CD14-positive monocyte (primary cell): ENCODE measurements at regions not wholly inside any gene's neighbourhood (a gene's known extent, or its start where the extent isn't known, plus 50 kb on each side); places are given as distances from the start of the nearest gene placed in this dataset.

Experiments
- DNase-seq, 3 donors: peaks; one replicate each; pipeline ENCODE4 v3.0.0-alpha.2; 2011 to 2022
- H2AFZ ChIP-seq: 2 replicates; pipeline ENCODE4 v1.6.0; 2012; ENCODE audit warnings: mild to moderate bottlenecking, low read depth, low read length, inconsistent platforms; ENCODE audit not compliant: insufficient read depth, poor library complexity, severe bottlenecking
- H3K27ac ChIP-seq, 2 donors: 1 replicate in 1 of 2; 2 replicates in 1 of 2; pipeline ENCODE4 v1.5.1; 2012 to 2013; ENCODE audit warnings: low read length in 2 of 2, control low read depth in 1 of 2, inconsistent platforms in 1 of 2, low read depth in 1 of 2, mild to moderate bottlenecking in 1 of 2
- H3K27me3 ChIP-seq, 2 donors: one replicate each; pipeline versions ENCODE4 v1.6.0 to v1.6.1; 2011 to 2013; ENCODE audit warnings: low read length in 2 of 2; ENCODE audit not compliant: control insufficient read depth in 2 of 2, insufficient read depth in 2 of 2
- H3K36me3 ChIP-seq, 2 donors: replicated peaks in 1 of 2; 1 replicate in 1 of 2; 2 replicates in 1 of 2; pipeline versions ENCODE4 v1.5.1 to v1.6.1; 2012 to 2013; ENCODE audit warnings: low read length in 2 of 2, control low read depth in 1 of 2, inconsistent platforms in 1 of 2, mild to moderate bottlenecking in 1 of 2; ENCODE audit not compliant: insufficient read depth in 2 of 2, control insufficient read depth in 1 of 2
- H3K4me1 ChIP-seq, 2 donors: 1 replicate in 1 of 2; 2 replicates in 1 of 2; pipeline versions ENCODE4 v1.5.1 to v1.6.1; 2012 to 2013; ENCODE audit warnings: low read length in 2 of 2, control low read depth in 1 of 2, inconsistent platforms in 1 of 2, mild to moderate bottlenecking in 1 of 2, moderate library complexity in 1 of 2; ENCODE audit not compliant: insufficient read depth in 2 of 2, control insufficient read depth in 1 of 2
- H3K4me2 ChIP-seq: replicated peaks from 2 replicates; pipeline ENCODE3; 2012; ENCODE audit warnings: low read length, moderate library complexity, mild to moderate bottlenecking; ENCODE audit not compliant: poor library complexity, severe bottlenecking; ENCODE audit errors: extremely low read depth
- H3K4me3 ChIP-seq, 3 experiments: fragments of 200-600 bp in 1 of 3; sonication (generic) in 1 of 3; replicated peaks in 1 of 3; 1 replicate in 2 of 3; 2 replicates in 1 of 3; pipeline ENCODE4 v1.5.1; 2011 to 2013; ENCODE audit warnings: low read length in 3 of 3, mild to moderate bottlenecking in 3 of 3, control low read depth in 2 of 3, low read depth in 2 of 3, inconsistent platforms in 1 of 3, moderate library complexity in 1 of 3
- H3K79me2 ChIP-seq: 2 replicates; pipeline ENCODE4 v1.6.0; 2012; ENCODE audit warnings: mild to moderate bottlenecking, control low read depth, inconsistent platforms, low read length, moderate library complexity; ENCODE audit not compliant: insufficient read depth
- H3K9ac ChIP-seq: 2 replicates; pipeline ENCODE4 v1.6.0; 2017; ENCODE audit warnings: low read length, mild to moderate bottlenecking; ENCODE audit not compliant: insufficient read depth, poor library complexity, severe bottlenecking
- H3K9me3 ChIP-seq, 2 donors: replicated peaks in 1 of 2; 1 replicate in 1 of 2; 2 replicates in 1 of 2; pipeline versions ENCODE4 v1.5.1 to v1.6.1; 2012 to 2013; ENCODE audit warnings: low read length in 2 of 2, control low read depth in 1 of 2; ENCODE audit not compliant: control insufficient read depth in 1 of 2, insufficient read depth in 1 of 2
- H4K20me1 ChIP-seq: 2 replicates; pipeline ENCODE4 v1.6.0; 2012; ENCODE audit warnings: mild to moderate bottlenecking, low read length, control low read depth, moderate library complexity; ENCODE audit not compliant: insufficient read depth
- H3K27ac Mint-ChIP-seq, 7 donors: one replicate each; pipeline ENCODE4 v1.8.0; 2020; ENCODE audit warnings: mild to moderate bottlenecking in 7 of 7, mixed read lengths in 7 of 7, moderate library complexity in 6 of 7, inconsistent platforms in 2 of 7
- H3K27me3 Mint-ChIP-seq, 3 donors: one replicate each; pipeline ENCODE4 v1.8.0; 2021 to 2022; ENCODE audit warnings: low read depth in 3 of 3, mild to moderate bottlenecking in 3 of 3, mixed read lengths in 3 of 3, moderate library complexity in 3 of 3, inconsistent platforms in 1 of 3
- H3K36me3 Mint-ChIP-seq, 2 donors: one replicate each; pipeline ENCODE4 v1.8.0; 2020; ENCODE audit warnings: mixed read lengths in 2 of 2, inconsistent platforms in 1 of 2, mild to moderate bottlenecking in 1 of 2
- H3K4me1 Mint-ChIP-seq: one replicate; pipeline ENCODE4 v1.8.0; 2020; ENCODE audit warnings: mild to moderate bottlenecking, mixed read lengths
- H3K4me3 Mint-ChIP-seq, 2 donors: one replicate each; pipeline ENCODE4 v1.8.0; 2020; ENCODE audit warnings: mild to moderate bottlenecking in 2 of 2, mixed read lengths in 2 of 2, moderate library complexity in 1 of 2
- H3K9me3 Mint-ChIP-seq, 7 donors: one replicate each; pipeline ENCODE4 v1.8.0; 2020 to 2022; ENCODE audit warnings: mixed read lengths in 7 of 7, mild to moderate bottlenecking in 6 of 7, moderate library complexity in 6 of 7, inconsistent platforms in 2 of 7
- CTCF ChIP-seq: fragments of 200-600 bp; IDR thresholded peaks from one replicate; pipeline ENCODE4 v1.8.0; 2022; ENCODE audit warnings: antibody characterized with exemption, mild to moderate bottlenecking
- WGBS: methylation state at CpG from one replicate; pipeline ENCODE4 v1.1.5; 2013; ENCODE audit warnings: missing lambda C conversion rate; ENCODE audit not compliant: insufficient coverage; 5-methylcytosine and 5-hydroxymethylcytosine counted together
- intact Hi-C, 2 donors: fragments of 100-400 bp; cut with micrococcal nuclease; formaldehyde crosslinking; loops; one replicate each; pipeline versions ENCODE4 v1.15.0 to v1.15.1; 2023

GRCh38 chr4:28247805-28248204 is 1387.2 kb downstream of the STIM2 start:
- no peak for TF ChIP-seq CTCF
- Histone ChIP-seq H3K4me3 (no peak overlapping the region), H2AFZ (no peak overlapping the region), H3K79me2 (no peaks in the 10 kb centered on the region), H3K9me3 (no peaks in the 10 kb centered on the region), H4K20me1 (no peaks in the 10 kb centered on the region), H3K27ac (no peak overlapping the region), H3K9ac (no peak overlapping the region), H3K4me1 (no peaks in the 10 kb centered on the region), H3K36me3 (no peaks in the 10 kb centered on the region), H3K4me2 (no peak overlapping the region), H3K27me3 (no peaks in the 10 kb centered on the region)
- H3K4me1 Mint-ChIP-seq = no peaks in the 10 kb centered on the region
- no peaks in the 10 kb centered on the region for H3K36me3 Mint-ChIP-seq
- H3K27me3 Mint-ChIP-seq = no peaks in the 10 kb centered on the region
- WGBS = no CpG with 5 or more reads among the region's 2 CpGs
- intact Hi-C loops = no loop called here
- H3K27ac Mint-ChIP-seq = no peak overlapping the region
- H3K9me3 Mint-ChIP-seq = peaks cover 0 to 7% (median 0%) of the 10 kb centered on the region in 7 donors
- H3K4me3 Mint-ChIP-seq = no peak overlapping the region
- no peak for DNase-seq

- Histone ChIP-seq H4K20me1 (no peaks in the 10 kb centered on the region), H3K4me3 (no peak overlapping the region), H3K79me2 (no peaks in the 10 kb centered on the region), H3K9ac (no peak overlapping the region), H3K27me3 (no peaks in the 10 kb centered on the region), H3K4me2 (no peak overlapping the region), H3K9me3 (no peaks in the 10 kb centered on the region), H2AFZ (no peak overlapping the region), H3K27ac (no peak overlapping the region), H3K36me3 (no peaks in the 10 kb centered on the region), H3K4me1 (no peaks in the 10 kb centered on the region)
- H3K9me3 Mint-ChIP-seq = peaks cover 0 to 7% (median 0%) of the 10 kb centered on the region in 7 donors
- DNase-seq = no peak
- WGBS = 86% methylated on average over 1 of the region's 4 CpGs
- H3K27ac Mint-ChIP-seq = no peak overlapping the region
- no peaks in the 10 kb centered on the region for H3K4me1 Mint-ChIP-seq
- no peaks in the 10 kb centered on the region for H3K27me3 Mint-ChIP-seq
- no peaks in the 10 kb centered on the region for H3K36me3 Mint-ChIP-seq
- intact Hi-C loops = no loop called here
- no peak overlapping the region for H3K4me3 Mint-ChIP-seq
- no peak for TF ChIP-seq CTCF
These were observed 1387.6 kb downstream of the STIM2 start for GRCh38 chr4:28248269-28248668.
